CD14-positive monocyte (primary cell): ENCODE measurements at regions not wholly inside any gene's neighbourhood (a gene's known extent, or its start where the extent isn't known, plus 50 kb on each side); places are given as distances from the start of the nearest gene placed in this dataset.

Source experiments
- DNase-seq, 3 donors: peaks; one replicate each; pipeline ENCODE4 v3.0.0-alpha.2; 2011 to 2022
- H2AFZ ChIP-seq: 2 replicates; pipeline ENCODE4 v1.6.0; 2012; ENCODE audit warnings: mild to moderate bottlenecking, low read depth, low read length, inconsistent platforms; ENCODE audit not compliant: insufficient read depth, poor library complexity, severe bottlenecking
- H3K27ac ChIP-seq, 2 donors: 1 replicate in 1 of 2; 2 replicates in 1 of 2; pipeline ENCODE4 v1.5.1; 2012 to 2013; ENCODE audit warnings: low read length in 2 of 2, control low read depth in 1 of 2, inconsistent platforms in 1 of 2, low read depth in 1 of 2, mild to moderate bottlenecking in 1 of 2
- H3K27me3 ChIP-seq, 2 donors: one replicate each; pipeline versions ENCODE4 v1.6.0 to v1.6.1; 2011 to 2013; ENCODE audit warnings: low read length in 2 of 2; ENCODE audit not compliant: control insufficient read depth in 2 of 2, insufficient read depth in 2 of 2
- H3K36me3 ChIP-seq, 2 donors: replicated peaks in 1 of 2; 1 replicate in 1 of 2; 2 replicates in 1 of 2; pipeline versions ENCODE4 v1.5.1 to v1.6.1; 2012 to 2013; ENCODE audit warnings: low read length in 2 of 2, control low read depth in 1 of 2, inconsistent platforms in 1 of 2, mild to moderate bottlenecking in 1 of 2; ENCODE audit not compliant: insufficient read depth in 2 of 2, control insufficient read depth in 1 of 2
- H3K4me1 ChIP-seq, 2 donors: 1 replicate in 1 of 2; 2 replicates in 1 of 2; pipeline versions ENCODE4 v1.5.1 to v1.6.1; 2012 to 2013; ENCODE audit warnings: low read length in 2 of 2, control low read depth in 1 of 2, inconsistent platforms in 1 of 2, mild to moderate bottlenecking in 1 of 2, moderate library complexity in 1 of 2; ENCODE audit not compliant: insufficient read depth in 2 of 2, control insufficient read depth in 1 of 2
- H3K4me2 ChIP-seq: replicated peaks from 2 replicates; pipeline ENCODE3; 2012; ENCODE audit warnings: low read length, moderate library complexity, mild to moderate bottlenecking; ENCODE audit not compliant: poor library complexity, severe bottlenecking; ENCODE audit errors: extremely low read depth
- H3K4me3 ChIP-seq, 3 experiments: fragments of 200-600 bp in 1 of 3; sonication (generic) in 1 of 3; replicated peaks in 1 of 3; 1 replicate in 2 of 3; 2 replicates in 1 of 3; pipeline ENCODE4 v1.5.1; 2011 to 2013; ENCODE audit warnings: low read length in 3 of 3, mild to moderate bottlenecking in 3 of 3, control low read depth in 2 of 3, low read depth in 2 of 3, inconsistent platforms in 1 of 3, moderate library complexity in 1 of 3
- H3K79me2 ChIP-seq: 2 replicates; pipeline ENCODE4 v1.6.0; 2012; ENCODE audit warnings: mild to moderate bottlenecking, control low read depth, inconsistent platforms, low read length, moderate library complexity; ENCODE audit not compliant: insufficient read depth
- H3K9ac ChIP-seq: 2 replicates; pipeline ENCODE4 v1.6.0; 2017; ENCODE audit warnings: low read length, mild to moderate bottlenecking; ENCODE audit not compliant: insufficient read depth, poor library complexity, severe bottlenecking
- H3K9me3 ChIP-seq, 2 donors: replicated peaks in 1 of 2; 1 replicate in 1 of 2; 2 replicates in 1 of 2; pipeline versions ENCODE4 v1.5.1 to v1.6.1; 2012 to 2013; ENCODE audit warnings: low read length in 2 of 2, control low read depth in 1 of 2; ENCODE audit not compliant: control insufficient read depth in 1 of 2, insufficient read depth in 1 of 2
- H4K20me1 ChIP-seq: 2 replicates; pipeline ENCODE4 v1.6.0; 2012; ENCODE audit warnings: mild to moderate bottlenecking, low read length, control low read depth, moderate library complexity; ENCODE audit not compliant: insufficient read depth
- H3K27ac Mint-ChIP-seq, 7 donors: one replicate each; pipeline ENCODE4 v1.8.0; 2020; ENCODE audit warnings: mild to moderate bottlenecking in 7 of 7, mixed read lengths in 7 of 7, moderate library complexity in 6 of 7, inconsistent platforms in 2 of 7
- H3K27me3 Mint-ChIP-seq, 3 donors: one replicate each; pipeline ENCODE4 v1.8.0; 2021 to 2022; ENCODE audit warnings: low read depth in 3 of 3, mild to moderate bottlenecking in 3 of 3, mixed read lengths in 3 of 3, moderate library complexity in 3 of 3, inconsistent platforms in 1 of 3
- H3K36me3 Mint-ChIP-seq, 2 donors: one replicate each; pipeline ENCODE4 v1.8.0; 2020; ENCODE audit warnings: mixed read lengths in 2 of 2, inconsistent platforms in 1 of 2, mild to moderate bottlenecking in 1 of 2
- H3K4me1 Mint-ChIP-seq: one replicate; pipeline ENCODE4 v1.8.0; 2020; ENCODE audit warnings: mild to moderate bottlenecking, mixed read lengths
- H3K4me3 Mint-ChIP-seq, 2 donors: one replicate each; pipeline ENCODE4 v1.8.0; 2020; ENCODE audit warnings: mild to moderate bottlenecking in 2 of 2, mixed read lengths in 2 of 2, moderate library complexity in 1 of 2
- H3K9me3 Mint-ChIP-seq, 7 donors: one replicate each; pipeline ENCODE4 v1.8.0; 2020 to 2022; ENCODE audit warnings: mixed read lengths in 7 of 7, mild to moderate bottlenecking in 6 of 7, moderate library complexity in 6 of 7, inconsistent platforms in 2 of 7
- WGBS: methylation state at CpG from one replicate; pipeline ENCODE4 v1.1.5; 2013; ENCODE audit warnings: missing lambda C conversion rate; ENCODE audit not compliant: insufficient coverage; 5-methylcytosine and 5-hydroxymethylcytosine counted together
- intact Hi-C, 2 donors: fragments of 100-400 bp; cut with micrococcal nuclease; formaldehyde crosslinking; loops; one replicate each; pipeline versions ENCODE4 v1.15.0 to v1.15.1; 2023
- TF ChIP-seq, protein P1 (sequence below): fragments of 200-600 bp; IDR thresholded peaks from one replicate; pipeline ENCODE4 v1.8.0; 2022; ENCODE audit warnings: antibody characterized with exemption, mild to moderate bottlenecking

DNA sequence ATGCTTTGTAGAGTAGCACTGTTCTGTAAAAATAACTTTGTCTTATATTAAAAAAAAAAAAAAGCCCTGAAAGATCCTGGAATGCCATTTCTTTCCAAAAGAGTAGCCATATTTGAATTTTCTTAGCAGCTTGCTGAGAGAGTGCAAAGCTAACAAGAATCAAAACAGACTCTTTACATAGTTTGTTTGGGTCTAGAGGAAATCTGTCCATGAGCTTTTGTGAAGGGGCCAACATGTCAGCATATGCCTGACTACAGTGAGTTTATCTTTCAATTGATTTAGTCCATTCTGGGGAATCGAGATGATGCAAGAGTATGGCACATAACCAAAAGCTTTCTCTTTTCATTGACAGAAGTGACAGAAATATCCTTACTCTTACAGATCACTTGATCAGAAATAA is 777.7 kb upstream of the ACVR2A start:
- no peak overlapping the region for H3K27ac ChIP-seq
- H3K27ac Mint-ChIP-seq = no peak overlapping the region
- no peaks in the 10 kb centered on the region for H4K20me1 ChIP-seq
- no peaks in the 10 kb centered on the region for H3K36me3 Mint-ChIP-seq
- H3K79me2 ChIP-seq = no peaks in the 10 kb centered on the region
- peaks cover 0 to 2% (median 0%) of the 10 kb centered on the region in 3 donors for H3K27me3 Mint-ChIP-seq
- H3K9me3 Mint-ChIP-seq = peaks cover 4 to 24% (median 9%) of the 10 kb centered on the region in 7 donors
- H3K36me3 ChIP-seq = no peaks in the 10 kb centered on the region
- H3K4me3 Mint-ChIP-seq = no peak overlapping the region
- no peak overlapping the region for H2AFZ ChIP-seq
- H3K9ac ChIP-seq = no peak overlapping the region
- H3K9me3 ChIP-seq = peaks cover 0 to 13% of the 10 kb centered on the region in 2 donors
- TF ChIP-seq, protein P1, sequence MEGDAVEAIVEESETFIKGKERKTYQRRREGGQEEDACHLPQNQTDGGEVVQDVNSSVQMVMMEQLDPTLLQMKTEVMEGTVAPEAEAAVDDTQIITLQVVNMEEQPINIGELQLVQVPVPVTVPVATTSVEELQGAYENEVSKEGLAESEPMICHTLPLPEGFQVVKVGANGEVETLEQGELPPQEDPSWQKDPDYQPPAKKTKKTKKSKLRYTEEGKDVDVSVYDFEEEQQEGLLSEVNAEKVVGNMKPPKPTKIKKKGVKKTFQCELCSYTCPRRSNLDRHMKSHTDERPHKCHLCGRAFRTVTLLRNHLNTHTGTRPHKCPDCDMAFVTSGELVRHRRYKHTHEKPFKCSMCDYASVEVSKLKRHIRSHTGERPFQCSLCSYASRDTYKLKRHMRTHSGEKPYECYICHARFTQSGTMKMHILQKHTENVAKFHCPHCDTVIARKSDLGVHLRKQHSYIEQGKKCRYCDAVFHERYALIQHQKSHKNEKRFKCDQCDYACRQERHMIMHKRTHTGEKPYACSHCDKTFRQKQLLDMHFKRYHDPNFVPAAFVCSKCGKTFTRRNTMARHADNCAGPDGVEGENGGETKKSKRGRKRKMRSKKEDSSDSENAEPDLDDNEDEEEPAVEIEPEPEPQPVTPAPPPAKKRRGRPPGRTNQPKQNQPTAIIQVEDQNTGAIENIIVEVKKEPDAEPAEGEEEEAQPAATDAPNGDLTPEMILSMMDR = no peak
- H3K4me3 ChIP-seq = no peak overlapping the region
- H3K4me1 ChIP-seq = no peaks in the 10 kb centered on the region
- intact Hi-C loops = no loop called here
- H3K4me1 Mint-ChIP-seq = no peaks in the 10 kb centered on the region
- H3K4me2 ChIP-seq = no peak overlapping the region
- WGBS = no CpG with 5 or more reads among the region's 1 CpG
- no peaks in the 10 kb centered on the region for H3K27me3 ChIP-seq
- DNase-seq = no peak

DNA sequence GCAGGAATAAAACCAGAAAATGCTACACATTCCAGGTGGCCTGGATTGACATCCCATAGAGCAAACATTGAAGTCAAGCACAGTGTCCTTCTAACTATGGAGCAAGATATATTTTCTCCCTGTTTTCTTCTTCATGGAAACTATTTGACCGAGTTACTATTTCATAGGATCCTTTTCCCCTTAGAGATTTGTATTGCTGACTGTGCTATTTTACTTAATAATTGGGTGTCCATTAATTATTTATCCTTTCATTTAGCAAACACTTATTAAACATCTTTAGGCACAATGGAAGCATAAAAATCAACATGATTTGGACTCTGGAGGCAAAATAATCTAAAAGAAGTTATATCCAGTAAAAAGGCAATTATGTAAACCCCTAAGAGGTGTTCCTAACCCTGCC is 782.8 kb upstream of the ACVR2A start:
- Histone ChIP-seq H2AFZ (no peak overlapping the region), H4K20me1 (no peaks in the 10 kb centered on the region), H3K27me3 (no peaks in the 10 kb centered on the region), H3K4me1 (no peaks in the 10 kb centered on the region), H3K79me2 (no peaks in the 10 kb centered on the region), H3K9ac (no peak overlapping the region), H3K4me2 (no peak overlapping the region), H3K36me3 (no peaks in the 10 kb centered on the region), H3K4me3 (no peak overlapping the region), H3K27ac (no peak overlapping the region), H3K9me3 (peaks cover 0 to 13% of the 10 kb centered on the region in 2 donors)
- intact Hi-C loops = no loop called here
- WGBS = no CpG with 5 or more reads among the region's 1 CpG
- DNase-seq = no peak
- Mint-ChIP-seq H3K4me1 (no peaks in the 10 kb centered on the region), H3K36me3 (no peaks in the 10 kb centered on the region), H3K9me3 (peaks cover 4 to 23% (median 9%) of the 10 kb centered on the region in 7 donors), H3K4me3 (no peak overlapping the region), H3K27ac (no peak overlapping the region), H3K27me3 (peaks cover 0 to 1% (median 0%) of the 10 kb centered on the region in 3 donors)
- TF ChIP-seq, protein P1 = no peak
